ENCODE measurements at regions not wholly inside any gene's neighbourhood (a gene's known extent, or its start where the extent isn't known, plus 50 kb on each side); places are given as distances from the start of the nearest gene placed in this dataset.
"Not testable (repeated sequence)": the region's sequence is repeated elsewhere in the genome, so short reads cannot be mapped to it uniquely, and the experiment has no call there.

DNA sequence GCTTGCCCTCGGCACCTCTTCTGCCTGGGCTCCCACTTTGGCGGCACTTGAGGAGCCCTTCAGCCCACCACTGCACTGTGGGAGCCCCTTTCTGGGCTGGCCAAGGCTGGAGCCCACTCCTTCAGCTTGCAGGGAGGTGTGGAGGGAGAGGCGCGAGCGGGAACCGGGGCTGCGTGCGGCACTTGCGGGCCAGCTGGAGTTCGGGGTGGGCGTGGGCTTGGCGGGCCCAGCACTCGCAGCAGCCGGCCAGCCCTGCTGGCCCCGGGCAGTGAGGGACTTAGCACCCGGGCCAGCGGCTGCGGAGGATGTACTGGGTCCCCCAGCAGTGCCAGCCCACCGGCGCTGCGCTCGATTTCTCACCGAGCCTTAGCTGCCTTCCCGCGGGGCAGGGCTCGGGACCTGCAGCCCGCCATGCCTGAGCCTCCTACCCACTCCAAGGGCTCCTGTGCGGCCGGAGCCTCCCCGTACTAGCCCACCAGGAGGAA lies 699.1 kb downstream of the C12orf50 start:
- not testable (repeated sequence) for H3K4me1 ChIP-seq (ENCODE audit: control insufficient read depth in 1 of 2, insufficient read depth in 2 of 2, low read length in 2 of 2); H3K4me3 ChIP-seq (ENCODE audit: low read depth in 1 of 2, low read length in 2 of 2); H3K27me3 ChIP-seq (ENCODE audit: control insufficient read depth in 1 of 2, insufficient read depth in 2 of 2, low read length in 2 of 2); H3K9ac ChIP-seq (ENCODE audit: low read depth in 1 of 2, low read length in 2 of 2); H3K36me3 ChIP-seq (ENCODE audit: control insufficient read depth in 1 of 2, insufficient read depth in 2 of 2, low read length in 2 of 2); H3K27ac ChIP-seq (ENCODE audit: low read depth, low read length); H3K9me3 ChIP-seq (ENCODE audit: control insufficient read depth in 1 of 2, low read length in 2 of 2)

DNA sequence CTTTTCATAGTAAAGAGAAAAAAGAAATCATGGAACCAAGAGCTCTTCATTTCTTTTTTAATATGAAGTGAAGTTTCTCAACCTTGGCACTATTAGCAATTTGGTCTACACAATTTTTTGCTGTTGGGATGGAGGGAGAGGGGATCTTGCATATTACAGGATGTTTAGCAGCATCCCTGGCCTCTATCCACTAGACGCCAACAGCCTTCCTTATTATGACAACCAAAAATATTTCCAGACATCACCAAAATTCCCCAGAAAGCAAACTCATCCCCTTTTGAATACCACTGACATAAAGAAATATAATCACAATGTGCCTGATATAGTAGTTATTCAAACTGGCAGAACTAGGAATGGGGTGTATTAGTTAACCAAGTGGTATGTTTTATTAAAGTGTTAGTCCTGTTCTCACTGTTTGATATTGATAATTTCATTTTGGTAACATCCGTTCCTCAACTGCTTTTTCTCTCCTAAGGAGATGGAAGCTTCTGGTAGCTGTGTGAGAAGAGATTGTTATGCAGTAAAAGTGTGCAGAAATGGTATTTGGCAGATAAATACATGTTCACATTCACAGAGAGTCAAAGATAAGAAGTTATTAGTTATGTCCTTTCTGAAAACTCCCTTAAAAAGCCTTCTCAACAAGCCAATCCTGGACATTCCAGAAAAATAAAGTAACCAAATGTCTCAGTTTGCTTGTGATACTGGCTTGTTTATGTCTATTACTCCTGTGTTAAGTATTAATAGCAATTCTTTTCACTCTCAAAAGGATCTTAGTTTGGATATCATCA lies 699.9 kb downstream of the C12orf50 start:
- Histone ChIP-seq H3K36me3 (ENCODE audit: control insufficient read depth in 1 of 2, insufficient read depth in 2 of 2, low read length in 2 of 2) (no peaks in the 10 kb centered on the region), H3K4me3 (ENCODE audit: low read depth in 1 of 2, low read length in 2 of 2) (no peak overlapping the region), H3K4me1 (ENCODE audit: control insufficient read depth in 1 of 2, insufficient read depth in 2 of 2, low read length in 2 of 2) (no peaks in the 10 kb centered on the region), H3K9ac (ENCODE audit: low read depth in 1 of 2, low read length in 2 of 2) (no peak overlapping the region), H3K27ac (ENCODE audit: low read depth, low read length) (no peak overlapping the region), H3K27me3 (ENCODE audit: control insufficient read depth in 1 of 2, insufficient read depth in 2 of 2, low read length in 2 of 2) (no peaks in the 10 kb centered on the region), H3K9me3 (ENCODE audit: control insufficient read depth in 1 of 2, low read length in 2 of 2) (no peaks in the 10 kb centered on the region)

DNA sequence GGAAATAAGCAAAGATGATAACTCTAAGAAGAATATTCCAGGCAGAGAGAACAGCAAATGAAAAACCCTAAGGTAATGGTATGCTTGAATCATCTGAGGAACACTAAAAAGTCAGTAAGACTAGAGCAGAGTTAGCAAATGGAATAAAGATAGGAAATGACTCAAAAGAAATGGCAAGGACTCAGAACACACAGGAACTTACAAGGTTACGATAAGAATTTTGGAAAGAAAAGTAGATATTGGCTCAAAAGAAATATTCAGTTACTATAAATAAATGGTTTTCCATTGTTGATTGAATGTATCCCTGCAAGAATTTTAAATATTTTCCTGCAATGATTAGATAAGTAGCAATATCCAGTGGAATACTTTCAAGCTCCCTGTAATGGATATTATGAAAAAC lies 705.8 kb downstream of the C12orf50 start:
- H3K27ac ChIP-seq (ENCODE audit: low read depth, low read length), result no peak overlapping the region
- H3K27me3 ChIP-seq (ENCODE audit: control insufficient read depth in 1 of 2, insufficient read depth in 2 of 2, low read length in 2 of 2), result no peaks in the 10 kb centered on the region
- no peak overlapping the region for H3K9ac ChIP-seq (ENCODE audit: low read depth in 1 of 2, low read length in 2 of 2)
- no peak overlapping the region for H3K4me3 ChIP-seq (ENCODE audit: low read depth in 1 of 2, low read length in 2 of 2)
- no peaks in the 10 kb centered on the region for H3K4me1 ChIP-seq (ENCODE audit: control insufficient read depth in 1 of 2, insufficient read depth in 2 of 2, low read length in 2 of 2)
- H3K9me3 ChIP-seq (ENCODE audit: control insufficient read depth in 1 of 2, low read length in 2 of 2), result no peaks in the 10 kb centered on the region
- no peaks in the 10 kb centered on the region for H3K36me3 ChIP-seq (ENCODE audit: control insufficient read depth in 1 of 2, insufficient read depth in 2 of 2, low read length in 2 of 2)

DNA sequence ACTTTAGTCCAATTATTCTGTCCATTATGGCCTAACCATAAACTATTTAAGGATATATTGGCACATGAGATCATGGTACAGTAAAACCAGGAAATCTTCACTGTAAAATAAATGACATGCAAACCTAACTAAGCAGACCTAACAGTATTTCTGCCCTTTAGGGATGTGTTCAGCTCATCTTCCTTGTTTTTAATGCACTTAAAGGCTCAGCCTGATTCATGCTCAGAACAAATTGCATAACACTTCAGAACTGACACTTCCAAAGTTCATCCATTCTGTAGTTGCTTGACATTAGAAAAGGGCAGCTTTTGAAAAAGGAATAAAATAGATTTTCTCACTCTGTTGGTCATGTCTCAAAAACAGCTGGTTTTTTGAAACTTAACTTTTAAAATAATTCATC lies 708.5 kb downstream of the C12orf50 start:
- Histone ChIP-seq H3K36me3 (ENCODE audit: control insufficient read depth in 1 of 2, insufficient read depth in 2 of 2, low read length in 2 of 2) (no peaks in the 10 kb centered on the region), H3K4me1 (ENCODE audit: control insufficient read depth in 1 of 2, insufficient read depth in 2 of 2, low read length in 2 of 2) (no peaks in the 10 kb centered on the region), H3K9ac (ENCODE audit: low read depth in 1 of 2, low read length in 2 of 2) (no peak overlapping the region), H3K9me3 (ENCODE audit: control insufficient read depth in 1 of 2, low read length in 2 of 2) (no peaks in the 10 kb centered on the region), H3K27me3 (ENCODE audit: control insufficient read depth in 1 of 2, insufficient read depth in 2 of 2, low read length in 2 of 2) (no peaks in the 10 kb centered on the region), H3K27ac (ENCODE audit: low read depth, low read length) (no peak overlapping the region), H3K4me3 (ENCODE audit: low read depth in 1 of 2, low read length in 2 of 2) (no peak overlapping the region)

DNA sequence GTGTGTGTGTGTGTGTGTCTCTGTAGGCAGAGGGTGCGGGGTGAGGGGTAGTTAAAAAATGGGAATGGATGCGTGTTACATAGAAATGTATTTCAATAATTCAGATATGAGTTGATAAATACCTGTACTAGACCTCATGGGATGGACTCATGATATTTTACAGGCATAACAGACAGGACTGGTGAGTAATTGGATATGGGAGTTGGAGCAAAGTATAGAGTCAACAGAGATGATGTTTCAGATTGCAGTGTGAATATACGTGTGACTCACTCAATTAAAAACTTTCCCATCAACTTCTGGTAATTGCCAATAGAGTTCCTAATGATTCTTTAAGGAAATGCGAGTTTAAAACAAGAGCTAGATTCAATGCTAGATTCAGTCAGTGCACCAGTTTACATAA lies 711.9 kb downstream of the C12orf50 start:
- no peak overlapping the region for H3K9ac ChIP-seq (ENCODE audit: low read depth in 1 of 2, low read length in 2 of 2)
- no peak overlapping the region for H3K27ac ChIP-seq (ENCODE audit: low read depth, low read length)
- no peak overlapping the region for H3K4me3 ChIP-seq (ENCODE audit: low read depth in 1 of 2, low read length in 2 of 2)
- H3K36me3 ChIP-seq (ENCODE audit: control insufficient read depth in 1 of 2, insufficient read depth in 2 of 2, low read length in 2 of 2), result no peaks in the 10 kb centered on the region
- no peaks in the 10 kb centered on the region for H3K4me1 ChIP-seq (ENCODE audit: control insufficient read depth in 1 of 2, insufficient read depth in 2 of 2, low read length in 2 of 2)
- no peaks in the 10 kb centered on the region for H3K9me3 ChIP-seq (ENCODE audit: control insufficient read depth in 1 of 2, low read length in 2 of 2)
- H3K27me3 ChIP-seq (ENCODE audit: control insufficient read depth in 1 of 2, insufficient read depth in 2 of 2, low read length in 2 of 2), result no peaks in the 10 kb centered on the region

DNA sequence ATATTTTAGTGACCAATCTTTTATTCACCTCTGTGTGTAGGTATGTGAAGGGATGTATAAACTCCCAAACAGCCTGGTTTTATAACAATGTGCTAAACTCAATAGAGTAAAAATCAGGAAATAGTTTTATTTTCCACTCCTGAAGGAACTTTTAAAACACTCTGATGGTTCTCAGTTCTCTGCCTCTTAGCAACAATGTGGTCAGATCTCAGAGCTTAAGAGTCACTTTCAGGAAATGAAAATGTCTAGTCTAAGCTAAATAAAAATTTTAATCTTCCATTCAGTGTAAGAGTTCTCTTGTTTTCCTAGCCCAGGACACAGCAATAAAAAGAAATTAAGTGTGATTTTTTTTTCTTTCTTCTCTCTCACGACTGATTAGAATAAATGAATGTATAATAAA lies 718.0 kb downstream of the C12orf50 start:
- H3K4me1 ChIP-seq (ENCODE audit: control insufficient read depth in 1 of 2, insufficient read depth in 2 of 2, low read length in 2 of 2), result no peaks in the 10 kb centered on the region
- no peaks in the 10 kb centered on the region for H3K27me3 ChIP-seq (ENCODE audit: control insufficient read depth in 1 of 2, insufficient read depth in 2 of 2, low read length in 2 of 2)
- H3K36me3 ChIP-seq (ENCODE audit: control insufficient read depth in 1 of 2, insufficient read depth in 2 of 2, low read length in 2 of 2), result no peaks in the 10 kb centered on the region
- no peak overlapping the region for H3K27ac ChIP-seq (ENCODE audit: low read depth, low read length)
- no peaks in the 10 kb centered on the region for H3K9me3 ChIP-seq (ENCODE audit: control insufficient read depth in 1 of 2, low read length in 2 of 2)
- H3K4me3 ChIP-seq (ENCODE audit: low read depth in 1 of 2, low read length in 2 of 2), result no peak overlapping the region
- no peak overlapping the region for H3K9ac ChIP-seq (ENCODE audit: low read depth in 1 of 2, low read length in 2 of 2)

DNA sequence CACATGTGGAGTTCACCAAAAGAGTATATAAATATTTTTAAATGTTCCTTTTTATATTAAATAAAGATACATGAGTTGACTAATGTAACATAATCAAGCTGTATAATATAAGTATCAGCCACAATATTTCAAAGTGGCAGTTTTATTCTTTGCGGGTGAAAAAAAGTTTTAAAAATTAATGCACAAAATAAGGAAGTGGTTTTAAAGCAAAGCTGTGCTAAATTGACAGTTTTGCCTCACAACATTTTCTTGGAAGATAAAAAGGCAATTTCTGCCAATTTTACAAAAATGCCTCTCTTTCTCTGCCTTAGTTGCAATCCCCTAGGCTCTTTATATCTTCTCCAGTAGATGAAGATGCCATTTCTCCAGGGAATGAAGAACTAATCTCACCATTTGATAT lies 719.1 kb downstream of the C12orf50 start:
- Histone ChIP-seq H3K9me3 (ENCODE audit: control insufficient read depth in 1 of 2, low read length in 2 of 2) (no peaks in the 10 kb centered on the region), H3K27ac (ENCODE audit: low read depth, low read length) (no peak overlapping the region), H3K4me1 (ENCODE audit: control insufficient read depth in 1 of 2, insufficient read depth in 2 of 2, low read length in 2 of 2) (no peaks in the 10 kb centered on the region), H3K4me3 (ENCODE audit: low read depth in 1 of 2, low read length in 2 of 2) (no peak overlapping the region), H3K36me3 (ENCODE audit: control insufficient read depth in 1 of 2, insufficient read depth in 2 of 2, low read length in 2 of 2) (no peaks in the 10 kb centered on the region), H3K9ac (ENCODE audit: low read depth in 1 of 2, low read length in 2 of 2) (no peak overlapping the region), H3K27me3 (ENCODE audit: control insufficient read depth in 1 of 2, insufficient read depth in 2 of 2, low read length in 2 of 2) (no peaks in the 10 kb centered on the region)

DNA sequence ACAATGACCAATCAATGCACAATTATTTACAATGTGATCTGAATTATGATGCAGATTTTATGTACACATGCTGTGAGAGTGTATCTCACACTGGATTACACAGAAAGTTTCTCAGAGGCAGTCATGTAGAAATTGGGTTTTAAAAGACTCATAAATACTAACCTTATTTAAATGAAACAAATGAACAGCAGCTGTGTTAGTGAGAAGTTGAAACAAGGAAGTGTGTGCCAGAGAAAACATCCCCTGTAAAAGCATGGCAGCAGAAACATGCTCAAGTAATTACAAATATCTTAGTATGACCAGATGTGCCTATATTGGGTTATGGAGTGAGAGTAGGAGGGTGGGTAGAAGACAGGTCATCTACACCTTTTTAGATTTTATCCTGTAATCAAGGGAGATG lies 723.7 kb downstream of the C12orf50 start:
- no peaks in the 10 kb centered on the region for H3K4me1 ChIP-seq (ENCODE audit: control insufficient read depth in 1 of 2, insufficient read depth in 2 of 2, low read length in 2 of 2)
- no peaks in the 10 kb centered on the region for H3K36me3 ChIP-seq (ENCODE audit: control insufficient read depth in 1 of 2, insufficient read depth in 2 of 2, low read length in 2 of 2)

DNA sequence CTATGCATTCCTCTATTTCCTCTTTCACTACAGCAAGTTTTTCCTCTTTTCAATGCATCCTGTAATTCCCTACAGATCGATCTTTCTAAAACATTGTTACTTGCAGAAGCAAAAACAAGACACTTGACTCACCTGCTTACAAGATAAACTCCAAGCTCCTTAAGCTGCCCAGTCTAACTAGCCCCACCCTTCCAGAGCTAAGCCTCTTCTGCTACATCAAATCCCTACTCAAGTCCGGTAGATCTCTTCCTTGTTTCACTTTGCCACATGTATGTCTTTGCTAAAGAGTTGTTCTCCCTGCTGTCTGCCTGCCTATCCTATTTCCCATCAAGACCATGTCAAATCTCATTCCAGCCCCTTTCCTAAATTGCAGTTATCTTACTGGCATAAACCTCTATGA lies 724.8 kb downstream of the C12orf50 start:
- H3K27me3 ChIP-seq (ENCODE audit: control insufficient read depth in 1 of 2, insufficient read depth in 2 of 2, low read length in 2 of 2), result no peaks in the 10 kb centered on the region
- H3K9me3 ChIP-seq (ENCODE audit: control insufficient read depth in 1 of 2, low read length in 2 of 2), result no peaks in the 10 kb centered on the region
- H3K27ac ChIP-seq (ENCODE audit: low read depth, low read length), result no peak overlapping the region
- no peaks in the 10 kb centered on the region for H3K4me1 ChIP-seq (ENCODE audit: control insufficient read depth in 1 of 2, insufficient read depth in 2 of 2, low read length in 2 of 2)
- no peak overlapping the region for H3K4me3 ChIP-seq (ENCODE audit: low read depth in 1 of 2, low read length in 2 of 2)
- no peaks in the 10 kb centered on the region for H3K36me3 ChIP-seq (ENCODE audit: control insufficient read depth in 1 of 2, insufficient read depth in 2 of 2, low read length in 2 of 2)
- H3K9ac ChIP-seq (ENCODE audit: low read depth in 1 of 2, low read length in 2 of 2), result no peak overlapping the region

More for the DNA sequence above, 723.7 kb downstream of the C12orf50 start:
- no peak overlapping the region for H3K9ac ChIP-seq (ENCODE audit: low read depth in 1 of 2, low read length in 2 of 2)
- no peaks in the 10 kb centered on the region for H3K9me3 ChIP-seq (ENCODE audit: control insufficient read depth in 1 of 2, low read length in 2 of 2)
- no peak overlapping the region for H3K27ac ChIP-seq (ENCODE audit: low read depth, low read length)
- no peaks in the 10 kb centered on the region for H3K27me3 ChIP-seq (ENCODE audit: control insufficient read depth in 1 of 2, insufficient read depth in 2 of 2, low read length in 2 of 2)
- H3K4me3 ChIP-seq (ENCODE audit: low read depth in 1 of 2, low read length in 2 of 2), result no peak overlapping the region

DNA sequence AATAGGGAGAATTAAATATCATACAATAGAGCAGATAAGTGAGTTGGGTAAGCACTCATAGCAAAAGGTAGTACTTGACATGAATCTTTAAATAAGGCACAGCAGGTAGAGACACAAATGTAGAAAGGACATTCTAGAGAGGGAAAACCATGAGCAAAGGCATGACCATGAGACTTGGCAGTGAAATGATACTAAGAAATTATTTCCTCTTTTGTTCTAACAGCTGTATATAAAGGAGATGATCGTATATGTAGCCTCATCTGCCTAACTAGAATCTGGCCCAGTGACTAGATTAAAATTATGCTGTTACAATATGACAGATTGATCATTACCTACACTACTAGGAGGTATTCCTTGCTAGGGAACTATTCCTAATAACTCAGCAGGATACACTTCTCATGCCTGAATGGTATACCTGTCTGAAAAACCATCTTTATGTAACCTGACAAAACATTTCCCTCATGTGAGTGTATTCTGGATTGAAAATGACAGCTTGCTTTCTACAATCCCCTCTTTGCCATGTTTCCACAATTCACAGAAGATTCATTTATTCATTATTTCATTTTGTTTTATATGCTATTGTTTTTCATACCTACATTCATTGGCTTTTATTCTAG lies 725.7 kb downstream of the C12orf50 start:
- H3K27me3 ChIP-seq (ENCODE audit: control insufficient read depth in 1 of 2, insufficient read depth in 2 of 2, low read length in 2 of 2), result no peaks in the 10 kb centered on the region
- no peak overlapping the region for H3K9ac ChIP-seq (ENCODE audit: low read depth in 1 of 2, low read length in 2 of 2)
- H3K36me3 ChIP-seq (ENCODE audit: control insufficient read depth in 1 of 2, insufficient read depth in 2 of 2, low read length in 2 of 2), result no peaks in the 10 kb centered on the region
- no peaks in the 10 kb centered on the region for H3K9me3 ChIP-seq (ENCODE audit: control insufficient read depth in 1 of 2, low read length in 2 of 2)
- H3K4me3 ChIP-seq (ENCODE audit: low read depth in 1 of 2, low read length in 2 of 2), result no peak overlapping the region
- H3K27ac ChIP-seq (ENCODE audit: low read depth, low read length), result no peak overlapping the region
- H3K4me1 ChIP-seq (ENCODE audit: control insufficient read depth in 1 of 2, insufficient read depth in 2 of 2, low read length in 2 of 2), result no peaks in the 10 kb centered on the region
